ENCODE measurements at regions not wholly inside any gene's neighbourhood (a gene's known extent, or its start where the extent isn't known, plus 50 kb on each side); places are given as distances from the start of the nearest gene placed in this dataset.

DNA sequence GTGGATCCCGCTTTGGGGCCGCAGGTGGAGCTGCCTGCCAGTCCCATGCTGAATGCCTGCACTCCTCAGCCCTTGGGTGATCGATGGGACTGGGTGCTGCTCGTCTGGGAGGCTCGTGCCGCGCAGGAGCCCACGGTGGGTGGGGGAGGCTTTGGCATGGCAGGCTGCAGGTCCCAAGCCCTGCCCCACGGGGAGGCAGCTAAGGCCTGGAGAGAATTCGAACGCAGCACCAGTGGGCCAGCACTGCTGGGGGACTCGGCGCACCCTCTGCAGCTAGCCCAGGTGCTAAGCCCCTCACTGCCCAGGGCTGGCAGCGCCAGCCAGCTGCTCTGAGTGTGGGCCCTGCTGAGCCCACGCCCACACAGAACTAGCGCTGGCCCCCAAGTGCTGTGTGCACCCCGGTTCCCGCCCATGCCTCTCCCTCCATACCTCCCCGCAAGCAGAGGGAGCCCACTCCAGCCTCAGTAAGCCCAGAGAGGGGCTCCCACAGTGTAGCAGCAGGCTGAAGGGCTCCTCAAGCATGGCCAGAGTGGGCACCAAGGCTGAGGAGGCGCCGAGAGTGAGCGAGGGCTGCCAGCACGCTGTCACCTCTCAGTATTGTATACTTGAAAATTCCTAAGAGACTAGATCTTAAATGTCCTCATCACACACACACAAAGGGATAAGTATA, 1654.2 kb upstream of the SLC39A10 start:
- TF ChIP-seq, protein P1, sequence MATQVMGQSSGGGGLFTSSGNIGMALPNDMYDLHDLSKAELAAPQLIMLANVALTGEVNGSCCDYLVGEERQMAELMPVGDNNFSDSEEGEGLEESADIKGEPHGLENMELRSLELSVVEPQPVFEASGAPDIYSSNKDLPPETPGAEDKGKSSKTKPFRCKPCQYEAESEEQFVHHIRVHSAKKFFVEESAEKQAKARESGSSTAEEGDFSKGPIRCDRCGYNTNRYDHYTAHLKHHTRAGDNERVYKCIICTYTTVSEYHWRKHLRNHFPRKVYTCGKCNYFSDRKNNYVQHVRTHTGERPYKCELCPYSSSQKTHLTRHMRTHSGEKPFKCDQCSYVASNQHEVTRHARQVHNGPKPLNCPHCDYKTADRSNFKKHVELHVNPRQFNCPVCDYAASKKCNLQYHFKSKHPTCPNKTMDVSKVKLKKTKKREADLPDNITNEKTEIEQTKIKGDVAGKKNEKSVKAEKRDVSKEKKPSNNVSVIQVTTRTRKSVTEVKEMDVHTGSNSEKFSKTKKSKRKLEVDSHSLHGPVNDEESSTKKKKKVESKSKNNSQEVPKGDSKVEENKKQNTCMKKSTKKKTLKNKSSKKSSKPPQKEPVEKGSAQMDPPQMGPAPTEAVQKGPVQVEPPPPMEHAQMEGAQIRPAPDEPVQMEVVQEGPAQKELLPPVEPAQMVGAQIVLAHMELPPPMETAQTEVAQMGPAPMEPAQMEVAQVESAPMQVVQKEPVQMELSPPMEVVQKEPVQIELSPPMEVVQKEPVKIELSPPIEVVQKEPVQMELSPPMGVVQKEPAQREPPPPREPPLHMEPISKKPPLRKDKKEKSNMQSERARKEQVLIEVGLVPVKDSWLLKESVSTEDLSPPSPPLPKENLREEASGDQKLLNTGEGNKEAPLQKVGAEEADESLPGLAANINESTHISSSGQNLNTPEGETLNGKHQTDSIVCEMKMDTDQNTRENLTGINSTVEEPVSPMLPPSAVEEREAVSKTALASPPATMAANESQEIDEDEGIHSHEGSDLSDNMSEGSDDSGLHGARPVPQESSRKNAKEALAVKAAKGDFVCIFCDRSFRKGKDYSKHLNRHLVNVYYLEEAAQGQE (IDR thresholded peaks at IDR 0.05; ENCODE audit: low read depth, low read length), result no peak
- TF ChIP-seq CTCF (IDR thresholded peaks at IDR 0.05 in 2 of 3, conservative IDR thresholded peaks at IDR 0.05 in 1 of 3; ENCODE audit: control insufficient read depth in 2 of 3, extremely low read depth in 1 of 3, insufficient read depth in 1 of 3, low read depth in 3 of 3, low read length in 3 of 3), result no peak
- TF ChIP-seq ZNF274 (IDR thresholded peaks at IDR 0.05; ENCODE audit: insufficient read depth, insufficient read length), result no peak
- TF ChIP-seq BCL11A (IDR thresholded peaks at IDR 0.05; ENCODE audit: low read depth, low read length), result no peak
- no peak for TF ChIP-seq DPF2 (IDR thresholded peaks at IDR 0.05)
- TF ChIP-seq KDM1A (IDR thresholded peaks at IDR 0.05; ENCODE audit: borderline replicate concordance), result no peak
- no peak for TF ChIP-seq ZBTB11 (CRISPR knock-in tag; IDR thresholded peaks at IDR 0.05)
- TF ChIP-seq EZH2 (IDR thresholded peaks at IDR 0.05; ENCODE audit: borderline replicate concordance, control insufficient read depth, low read depth, low read length), result no peak
- TF ChIP-seq MTA3 (IDR thresholded peaks at IDR 0.05; ENCODE audit: borderline replicate concordance, low read length), result no peak
- TF ChIP-seq, protein P2, sequence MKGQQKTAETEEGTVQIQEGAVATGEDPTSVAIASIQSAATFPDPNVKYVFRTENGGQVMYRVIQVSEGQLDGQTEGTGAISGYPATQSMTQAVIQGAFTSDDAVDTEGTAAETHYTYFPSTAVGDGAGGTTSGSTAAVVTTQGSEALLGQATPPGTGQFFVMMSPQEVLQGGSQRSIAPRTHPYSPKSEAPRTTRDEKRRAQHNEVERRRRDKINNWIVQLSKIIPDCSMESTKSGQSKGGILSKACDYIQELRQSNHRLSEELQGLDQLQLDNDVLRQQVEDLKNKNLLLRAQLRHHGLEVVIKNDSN (IDR thresholded peaks at IDR 0.05; ENCODE audit: borderline replicate concordance, extremely low read length, insufficient read depth, low read depth, low read length), result no peak
- TF ChIP-seq CREM (IDR thresholded peaks at IDR 0.05; ENCODE audit: low read depth), result no peak
- TF ChIP-seq, protein P3, sequence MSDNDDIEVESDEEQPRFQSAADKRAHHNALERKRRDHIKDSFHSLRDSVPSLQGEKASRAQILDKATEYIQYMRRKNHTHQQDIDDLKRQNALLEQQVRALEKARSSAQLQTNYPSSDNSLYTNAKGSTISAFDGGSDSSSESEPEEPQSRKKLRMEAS (IDR thresholded peaks at IDR 0.05; ENCODE audit: low read depth, low read length), result no peak
- no peak for TF ChIP-seq JUNB (IDR thresholded peaks at IDR 0.05)

Measured in GM12878 (cell line).